Aorta (tissue), 5 donors: ENCODE measurements at regions not wholly inside any gene's neighbourhood (a gene's known extent, or its start where the extent isn't known, plus 50 kb on each side); places are given as distances from the start of the nearest gene placed in this dataset.
A peak's percentile ranks its signal among the peaks of the same experiment; 100 is the strongest.

Experiments
- ATAC-seq: fragments of 200-7000 bp; cut with Tn5 transposase; one replicate; pipeline ENCODE4 v1.9.1; 2022; ENCODE audit warnings: moderate library complexity; ENCODE audit not compliant: low FRiP score
- DNase-seq, 2 donors: peaks; one replicate each; pipeline ENCODE4 v3.0.0-alpha.2; 2020
- H3K27ac ChIP-seq, 2 donors: one replicate each; pipeline ENCODE4 v1.5.1; 2013; ENCODE audit warnings: low read length in 2 of 2, mild to moderate bottlenecking in 2 of 2, moderate library complexity in 2 of 2, control low read depth in 1 of 2, inconsistent platforms in 1 of 2, low read depth in 1 of 2
- H3K27me3 ChIP-seq, 2 donors: one replicate each; pipeline ENCODE4 v1.6.1; 2013; ENCODE audit warnings: control low read depth in 1 of 2, low read length in 1 of 2, mild to moderate bottlenecking in 1 of 2, moderate library complexity in 1 of 2; ENCODE audit not compliant: insufficient read depth in 2 of 2, control insufficient read depth in 1 of 2
- H3K36me3 ChIP-seq, 2 donors: one replicate each; pipeline ENCODE4 v1.6.1; 2013; ENCODE audit warnings: control low read depth in 1 of 2, low read length in 1 of 2, mild to moderate bottlenecking in 1 of 2; ENCODE audit not compliant: insufficient read depth in 2 of 2, control insufficient read depth in 1 of 2
- H3K4me1 ChIP-seq, 2 donors: one replicate each; pipeline ENCODE4 v1.6.1; 2013; ENCODE audit warnings: low read length in 2 of 2, control low read depth in 1 of 2, mild to moderate bottlenecking in 1 of 2, moderate library complexity in 1 of 2; ENCODE audit not compliant: insufficient read depth in 2 of 2, control insufficient read depth in 1 of 2
- H3K4me3 ChIP-seq, 2 donors: one replicate each; pipeline ENCODE4 v1.5.1; 2013; ENCODE audit warnings: low read length in 2 of 2, control low read depth in 1 of 2, mild to moderate bottlenecking in 1 of 2
- H3K9me3 ChIP-seq: one replicate; pipeline ENCODE4 v1.6.1; 2013; ENCODE audit warnings: mild to moderate bottlenecking, low read length; ENCODE audit not compliant: control insufficient read depth
- WGBS, 2 donors: extraction: QIAGEN DNeasy Blood & Tissue Kit; methylation state at CpG; one replicate each; pipeline ENCODE4 v1.1.7; 2013; 5-methylcytosine and 5-hydroxymethylcytosine counted together
- intact Hi-C, 2 donors: fragments of 100-400 bp; cut with DNase I; formaldehyde crosslinking; loops; one replicate each; pipeline versions ENCODE4 v1.14.2 to v1.15.0; 2022
- donor health status: healthy with polysubstance abuse.
- donor health status: Bipolar disorder and iron deficiency.
- donor health status: DM: no; HTN: no; CAD: no.
- donor health status: DM: no; HTN: no; CAD: no.
- donor health status: DM: yes; HTN: yes; CAD: no.

GRCh38 chr2:187274146-187274545, 173.9 kb downstream of the CALCRL start:
- Histone ChIP-seq H3K36me3 (no peaks in the 10 kb centered on the region), H3K9me3 (no peaks in the 10 kb centered on the region), H3K4me1 (no peaks in the 10 kb centered on the region), H3K4me3 (no peak overlapping the region), H3K27me3 (peaks cover 0 to 1% of the 10 kb centered on the region in 2 donors), H3K27ac (peak overlapping the region in 1 of 2 donors; percentile 22)
- ATAC-seq = no peak
- intact Hi-C loops = no loop called here
- no peak for DNase-seq

- Histone ChIP-seq H3K36me3 (no peaks in the 10 kb centered on the region), H3K27ac (no peak overlapping the region), H3K4me1 (no peaks in the 10 kb centered on the region), H3K9me3 (no peaks in the 10 kb centered on the region), H3K27me3 (peaks cover 0 to 1% of the 10 kb centered on the region in 2 donors), H3K4me3 (no peak overlapping the region)
- ATAC-seq (no peak), DNase-seq (no peak)
- intact Hi-C loops = no loop called here
Observed at GRCh38 chr2:187272255-187272654, 175.8 kb downstream of the CALCRL start.

- ATAC-seq (no peak), DNase-seq (no peak)
- Histone ChIP-seq H3K4me3 (no peak overlapping the region), H3K4me1 (no peaks in the 10 kb centered on the region), H3K27me3 (peaks cover 0 to 1% of the 10 kb centered on the region in 2 donors), H3K9me3 (no peaks in the 10 kb centered on the region), H3K36me3 (no peaks in the 10 kb centered on the region), H3K27ac (no peak overlapping the region)
- intact Hi-C loops = no loop called here
Observed at GRCh38 chr2:187271825-187272224, 176.2 kb downstream of the CALCRL start.

- Histone ChIP-seq H3K4me1 (no peaks in the 10 kb centered on the region), H3K4me3 (no peak overlapping the region), H3K9me3 (peaks cover 1% of the 10 kb centered on the region), H3K27ac (no peak overlapping the region), H3K36me3 (no peaks in the 10 kb centered on the region), H3K27me3 (no peaks in the 10 kb centered on the region)
- DNase-seq = no peak
- intact Hi-C loops = no loop called here
- ATAC-seq = peak; percentile 46
- 72 to 73% methylated on average over 4 of the region's 4 CpGs for WGBS, 2 donors
Observed at GRCh38 chr2:187266645-187267044, 181.4 kb downstream of the CALCRL start.

GRCh38 chr2:187266147-187266546, 181.9 kb downstream of the CALCRL start:
- Histone ChIP-seq H3K4me3 (no peak overlapping the region), H3K27ac (no peak overlapping the region), H3K9me3 (peaks cover 1% of the 10 kb centered on the region), H3K4me1 (no peaks in the 10 kb centered on the region), H3K36me3 (no peaks in the 10 kb centered on the region), H3K27me3 (no peaks in the 10 kb centered on the region)
- DNase-seq (no peak), ATAC-seq (no peak)
- WGBS, 2 donors = 85 to 86% methylated on average over 2 of the region's 2 CpGs
- intact Hi-C loops = no loop called here

DNA sequence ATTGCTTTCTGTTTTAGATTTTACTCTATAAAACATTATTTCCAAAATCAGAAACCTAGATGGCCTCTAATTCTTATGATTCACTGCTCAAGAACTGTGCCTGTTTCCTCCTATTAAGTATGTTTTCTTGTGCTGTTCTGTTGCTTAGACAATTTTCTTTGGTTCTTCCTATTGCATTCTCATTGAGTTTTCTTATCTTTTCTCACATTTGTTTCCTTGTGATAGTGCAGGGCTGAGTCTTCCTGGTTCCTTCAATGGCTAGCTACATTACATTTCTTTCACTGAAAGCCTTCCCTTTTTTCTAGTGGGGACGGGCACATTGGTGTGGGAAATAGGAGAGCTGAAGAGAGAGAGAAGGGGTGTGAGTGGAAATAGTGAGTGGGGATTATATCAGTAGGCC, 183.4 kb downstream of the CALCRL start:
- Histone ChIP-seq H3K4me1 (no peaks in the 10 kb centered on the region), H3K4me3 (no peak overlapping the region), H3K27ac (no peak overlapping the region), H3K27me3 (no peaks in the 10 kb centered on the region), H3K36me3 (no peaks in the 10 kb centered on the region), H3K9me3 (peaks cover 1% of the 10 kb centered on the region)
- no peak for ATAC-seq
- no peak for DNase-seq
- intact Hi-C loops = no loop called here
- 43 to 88% methylated on average over 1 of the region's 1 CpG for WGBS, 2 donors

GRCh38 chr2:187263675-187264560, 184.1 kb downstream of the CALCRL start:
- H3K27me3 ChIP-seq = no peaks in the 10 kb centered on the region
- H3K36me3 ChIP-seq = no peaks in the 10 kb centered on the region
- H3K4me1 ChIP-seq = no peaks in the 10 kb centered on the region
- DNase-seq (no peak), ATAC-seq (peak; percentile 48)
- H3K9me3 ChIP-seq = peaks cover 1% of the 10 kb centered on the region
- 66 to 68% methylated on average over 9 of the region's 9 CpGs for WGBS, 2 donors
- intact Hi-C loops = no loop called here
- no peak overlapping the region for H3K27ac ChIP-seq
- no peak overlapping the region for H3K4me3 ChIP-seq

DNA sequence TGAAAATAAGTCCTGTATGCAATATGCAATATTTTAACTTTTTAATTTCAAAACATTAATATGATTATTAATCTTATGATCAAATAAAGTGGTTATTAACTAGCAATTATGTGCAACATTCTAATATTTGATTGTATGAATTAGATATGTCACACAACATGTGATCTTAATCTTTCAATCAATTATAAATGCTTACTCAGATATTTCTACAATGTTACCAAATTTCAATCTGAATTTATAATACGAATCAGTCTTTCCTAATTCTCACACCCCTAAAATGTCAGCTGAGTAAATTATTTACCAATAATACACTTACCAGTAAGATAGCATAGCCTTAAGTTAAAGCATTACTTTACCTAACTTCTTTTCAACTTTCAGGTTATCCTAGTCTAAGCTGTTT, 186.3 kb downstream of the CALCRL start:
- intact Hi-C loops = no loop called here
- no peaks in the 10 kb centered on the region for H3K4me1 ChIP-seq
- ATAC-seq = no peak
- no peak for DNase-seq
- H3K36me3 ChIP-seq = no peaks in the 10 kb centered on the region
- H3K27ac ChIP-seq = no peak overlapping the region
- no peaks in the 10 kb centered on the region for H3K27me3 ChIP-seq
- 93 to 100% methylated on average over 1 of the region's 1 CpG for WGBS, 2 donors
- peaks cover 1% of the 10 kb centered on the region for H3K9me3 ChIP-seq
- H3K4me3 ChIP-seq = no peak overlapping the region

GRCh38 chr2:187252063-187252462, 196.0 kb downstream of the CALCRL start:
- intact Hi-C loops = no loop called here
- Histone ChIP-seq H3K4me1 (no peaks in the 10 kb centered on the region), H3K27ac (no peak overlapping the region), H3K36me3 (no peaks in the 10 kb centered on the region), H3K9me3 (no peaks in the 10 kb centered on the region), H3K27me3 (no peaks in the 10 kb centered on the region), H3K4me3 (no peak overlapping the region)
- WGBS, 2 donors = 95% methylated on average over 10 of the region's 10 CpGs
- no peak for DNase-seq
- ATAC-seq = no peak
